Mucosa of descending colon (tissue), 3 donors: ENCODE measurements at regions not wholly inside any gene's neighbourhood (a gene's known extent, or its start where the extent isn't known, plus 50 kb on each side); places are given as distances from the start of the nearest gene placed in this dataset.

ENCODE experiments used
- ATAC-seq: fragments of 200-7000 bp; cut with Tn5 transposase; one replicate; pipeline ENCODE4 v1.9.1; 2020; ENCODE audit warnings: mild to moderate bottlenecking, moderate library complexity
- DNase-seq, 3 donors: peaks; one replicate each; pipeline ENCODE4 v3.0.0-alpha.2; 2020
- H3K36me3 ChIP-seq: fragments of 200-600 bp; one replicate; pipeline ENCODE4 v1.8.0; 2021; ENCODE audit warnings: low read depth, mild to moderate bottlenecking
- H3K4me1 ChIP-seq: fragments of 200-600 bp; one replicate; pipeline ENCODE4 v1.8.0; 2021; ENCODE audit warnings: low read depth, mild to moderate bottlenecking
- H3K4me3 ChIP-seq: fragments of 200-600 bp; one replicate; pipeline ENCODE4 v1.8.0; 2021; ENCODE audit warnings: mild to moderate bottlenecking
- H3K9me3 ChIP-seq: fragments of 200-600 bp; one replicate; pipeline ENCODE4 v1.8.0; 2021; ENCODE audit warnings: mild to moderate bottlenecking
- CTCF ChIP-seq: fragments of 200-600 bp; IDR thresholded peaks from one replicate; pipeline ENCODE4 v1.8.0; 2022; ENCODE audit warnings: antibody characterized with exemption, mild to moderate bottlenecking
- intact Hi-C, 2 donors: fragments of 100-400 bp; cut with DNase I in 1 of 2; cut with micrococcal nuclease in 1 of 2; formaldehyde crosslinking; loops; one replicate each; pipeline versions ENCODE4 v1.11.0 to v1.11.1; 2022; cut with DNase I, micrococcal nuclease
- donor health status: DM: no; HTN: no; CAD: no; lungs with moderate emphysema.
- donor health status: DM: no; HTN: no; CAD: no.
- donor health status: DM: no; HTN: yes; CAD: no.

- Histone ChIP-seq H3K4me3 (no peak overlapping the region), H3K4me1 (no peaks in the 10 kb centered on the region), H3K36me3 (no peaks in the 10 kb centered on the region), H3K9me3 (no peaks in the 10 kb centered on the region)
- TF ChIP-seq CTCF: no peak
- DNase-seq (no peak), ATAC-seq (no peak)
- intact Hi-C loops: no loop called here
These were observed 50.4 kb upstream of the SOD1 start for GRCh38 chr21:31609081-31609480.

- Histone ChIP-seq H3K4me3 (no peak overlapping the region), H3K9me3 (no peaks in the 10 kb centered on the region), H3K4me1 (no peaks in the 10 kb centered on the region), H3K36me3 (no peaks in the 10 kb centered on the region)
- DNase-seq (no peak), ATAC-seq (no peak)
- intact Hi-C loops: no loop called here
- no peak for TF ChIP-seq CTCF
These were observed 51.7 kb upstream of the SOD1 start for GRCh38 chr21:31607791-31608190.

GRCh38 chr21:31606081-31606874, 53.2 kb upstream of the SOD1 start:
- Histone ChIP-seq H3K9me3 (no peaks in the 10 kb centered on the region), H3K36me3 (no peaks in the 10 kb centered on the region), H3K4me1 (no peaks in the 10 kb centered on the region), H3K4me3 (no peak overlapping the region)
- DNase-seq (no peak), ATAC-seq (no peak)
- no peak for TF ChIP-seq CTCF
- intact Hi-C loops: no loop called here

GRCh38 chr21:31604591-31605190, 54.8 kb upstream of the SOD1 start:
- ATAC-seq (peak; percentile 86), DNase-seq (peak; percentile 53 to 77 (median 70))
- Histone ChIP-seq H3K36me3 (no peaks in the 10 kb centered on the region), H3K4me1 (no peaks in the 10 kb centered on the region), H3K9me3 (no peaks in the 10 kb centered on the region), H3K4me3 (no peak overlapping the region)
- TF ChIP-seq CTCF: peak; percentile 66
- intact Hi-C loops: no loop called here

- H3K36me3 ChIP-seq: no peaks in the 10 kb centered on the region
- intact Hi-C loops: no loop called here
- TF ChIP-seq CTCF: no peak
- H3K4me1 ChIP-seq: no peaks in the 10 kb centered on the region
- H3K4me3 ChIP-seq: no peak overlapping the region
- H3K9me3 ChIP-seq: no peaks in the 10 kb centered on the region
- DNase-seq (no peak), ATAC-seq (no peak)
These were observed 59.9 kb upstream of the SOD1 start for GRCh38 chr21:31599563-31599962.
